K562 (cell line): ENCODE measurements at regions not wholly inside any gene's neighbourhood (a gene's known extent, or its start where the extent isn't known, plus 50 kb on each side); places are given as distances from the start of the nearest gene placed in this dataset.

Experiments
- ATAC-seq: fragments of 200-7000 bp; cut with Tn5 transposase; 3 replicates; pipeline ENCODE4 v1.9.1; 2020; ENCODE audit warnings: moderate library complexity
- BruUV-seq: library from RNA; stranded (reverse); fragments of 400-500 nt; replicated peaks from 2 replicates; lab custom pipeline; 2021; lab: Mats Ljungman, UMichigan
- CTCF ChIA-PET: fragments of 300-600 bp; formaldehyde crosslinking; extraction: SDS; loops from one replicate; lab custom pipeline; 2021; ENCODE audit warnings: low intra/inter-chr PET ratio; lab: Yijun Ruan, JAX
- POLR2A ChIA-PET: fragments of 300-600, 350-650 bp; sonication (Branson Sonifier 250); formaldehyde crosslinking; extraction: SDS; loops from one replicate; lab custom pipeline; 2021; ENCODE audit warnings: antibody characterized with exemption, inconsistent platforms; lab: Yijun Ruan, JAX
- DNase-seq, 4 experiments: peaks; one replicate each; pipeline versions ENCODE4 v3.0.0 to v3.0.0-alpha.2; 2011 to 2018; ENCODE audit warnings: low spot score in 3 of 4, mixed read lengths in 3 of 4; ENCODE audit errors: extremely low read depth in 1 of 4
- FAIRE-seq: peaks from 2 replicates; lab custom pipeline; 2011; peaks lifted over from hg19 to GRCh38; lab: Jason Lieb, UNC
- H2AFZ ChIP-seq: 2 replicates; pipeline ENCODE4 v1.6.0; 2011; ENCODE audit warnings: low read depth, low read length, control low read depth, inconsistent platforms
- H3K27ac ChIP-seq: fragments of 200-600 bp; 3 replicates; pipeline ENCODE4 v1.8.0; 2011; ENCODE audit warnings: low read depth, mild to moderate bottlenecking, control low read depth, inconsistent platforms, low read length, moderate library complexity, mixed read lengths; ENCODE audit errors: extremely low read depth
- H3K27me3 ChIP-seq, 2 experiments: fragments of 300-600 bp in 1 of 2; 2 replicates in 1 of 2; 3 replicates in 1 of 2; pipeline versions ENCODE4 v1.6.0 to v1.8.0; 2011; ENCODE audit warnings: inconsistent platforms in 2 of 2, low read length in 2 of 2, mild to moderate bottlenecking in 1 of 2, mixed read lengths in 1 of 2, moderate library complexity in 1 of 2; ENCODE audit not compliant: control insufficient read depth in 2 of 2, insufficient read depth in 2 of 2
- H3K36me3 ChIP-seq: fragments of 300-600 bp; 3 replicates; pipeline ENCODE4 v1.8.0; 2011; ENCODE audit warnings: mild to moderate bottlenecking, low read length, inconsistent platforms; ENCODE audit not compliant: control insufficient read depth, insufficient read depth
- H3K4me1 ChIP-seq, 2 experiments: fragments of 200-600 bp in 1 of 2; replicated peaks in 1 of 2; 2 replicates in 1 of 2; 3 replicates in 1 of 2; pipeline versions ENCODE4 v1.5.1 to v1.8.0; 2011; ENCODE audit warnings: inconsistent platforms in 2 of 2, low read length in 2 of 2, mild to moderate bottlenecking in 1 of 2, mixed read lengths in 1 of 2, moderate library complexity in 1 of 2; ENCODE audit not compliant: control insufficient read depth in 2 of 2, insufficient read depth in 2 of 2
- H3K4me2 ChIP-seq: 2 replicates; pipeline ENCODE4 v1.6.1; 2011; ENCODE audit warnings: low read length, control low read depth, inconsistent platforms, mixed read lengths; ENCODE audit not compliant: insufficient read depth
- H3K4me3 ChIP-seq: fragments of 200-600 bp; sonication (generic), shearing (Covaris generic); 2 replicates; pipeline ENCODE4 v1.5.1; 2016; ENCODE audit warnings: control low read depth, inconsistent platforms
- H3K79me2 ChIP-seq: fragments of 200-600 bp; 3 replicates; pipeline ENCODE4 v1.8.0; 2011; ENCODE audit warnings: low read length, inconsistent platforms; ENCODE audit not compliant: control insufficient read depth, insufficient read depth
- H3K9ac ChIP-seq, 2 experiments: 2 replicates each; pipeline versions ENCODE4 v1.6.0 to v1.6.1; 2011; ENCODE audit warnings: low read depth in 2 of 2, low read length in 2 of 2, control low read depth in 1 of 2, inconsistent platforms in 1 of 2, mild to moderate bottlenecking in 1 of 2, mixed read lengths in 1 of 2; ENCODE audit not compliant: insufficient read depth in 1 of 2
- H3K9me1 ChIP-seq: one replicate; pipeline ENCODE4 v1.6.0; 2011; ENCODE audit warnings: inconsistent platforms, mild to moderate bottlenecking, low read length, moderate library complexity; ENCODE audit not compliant: control insufficient read depth, insufficient read depth
- H3K9me3 ChIP-seq: replicated peaks from 2 replicates; pipeline ENCODE4 v1.5.1; 2011; ENCODE audit warnings: low read depth, low read length, inconsistent platforms; ENCODE audit not compliant: control insufficient read depth, insufficient read depth
- H4K20me1 ChIP-seq: replicated peaks from 2 replicates; pipeline ENCODE4 v1.6.1; 2011; ENCODE audit warnings: low read length, inconsistent platforms, mixed read lengths; ENCODE audit not compliant: control insufficient read depth, insufficient read depth
- BCL6 ChIP-seq: fragments of 250-450 bp; sonication (Bioruptor Pico); IDR thresholded peaks from 2 replicates; pipeline ENCODE4 v1.4.0; 2020
- EHMT2 ChIP-seq: fragments of 450-650 bp; IDR thresholded peaks from 2 replicates; pipeline ENCODE4 v1.6.1; 2018; ENCODE audit warnings: antibody characterized with exemption
- HNRNPK ChIP-seq: fragments of 200-400 bp; formaldehyde crosslinking; IDR thresholded peaks from one replicate; pipeline ENCODE4 v1.6.1; 2018; ENCODE audit warnings: mild to moderate bottlenecking, low read depth, low read length; ENCODE audit not compliant: poor library complexity, severe bottlenecking
- MCM2 ChIP-seq: fragments of 450-650 bp; IDR thresholded peaks from 2 replicates; pipeline ENCODE4 v1.6.1; 2017; ENCODE audit warnings: low read depth, mild to moderate bottlenecking
- MTA2 ChIP-seq: fragments of 450-650 bp; IDR thresholded peaks from 2 replicates; pipeline ENCODE4 v1.6.1; 2016; ENCODE audit warnings: low read depth
- NONO ChIP-seq, 2 experiments: fragments of 200-400 bp in 1 of 2; fragments of 450-650 bp in 1 of 2; formaldehyde crosslinking in 1 of 2; IDR thresholded peaks; 2 replicates each; pipeline ENCODE4 v1.6.1; 2017; ENCODE audit warnings: low read depth in 2 of 2, mild to moderate bottlenecking in 2 of 2, moderate library complexity in 2 of 2, low read length in 1 of 2
- POLR2A ChIP-seq: fragments of 450-650 bp; conservative IDR thresholded peaks from 2 replicates; pipeline ENCODE4 v1.6.1; 2016
- POLR2B ChIP-seq: fragments of 450-650 bp; IDR thresholded peaks from 2 replicates; pipeline ENCODE4 v1.6.1; 2018; ENCODE audit warnings: low read depth; ENCODE audit not compliant: partially characterized antibody
- SIN3B ChIP-seq: fragments of 450-650 bp; IDR thresholded peaks from 2 replicates; pipeline ENCODE4 v1.6.1; 2017; ENCODE audit warnings: low read depth, mild to moderate bottlenecking, moderate library complexity
- TBP ChIP-seq: optimal IDR thresholded peaks from 2 replicates; pipeline ENCODE3; 2011; ENCODE audit warnings: low read depth, low read length, improper control_type of control experiment
- ZC3H8 ChIP-seq: fragments of 450-650 bp; IDR thresholded peaks from 2 replicates; pipeline ENCODE4 v1.6.1; 2017
- ZFP30 ChIP-seq: fragments of 250-450 bp; sonication (Bioruptor Pico); IDR thresholded peaks from 2 replicates; pipeline ENCODE4 v1.8.0; 2022; ENCODE audit warnings: moderate library complexity, mild to moderate bottlenecking, inconsistent platforms, borderline replicate concordance
- ZNF436 ChIP-seq: fragments of 250-450, 450-650 bp; sonication (Bioruptor Pico); formaldehyde crosslinking; IDR thresholded peaks from 2 replicates; pipeline ENCODE4 v1.7.0; 2020; ENCODE audit warnings: mild to moderate bottlenecking
- ZNF445 ChIP-seq: fragments of 250-450 bp; sonication (Bioruptor Pico); IDR thresholded peaks from 2 replicates; pipeline ENCODE4 v1.4.0; 2020; ENCODE audit warnings: low read depth, mild to moderate bottlenecking, moderate library complexity
- WGBS: fragments of 100-300 bp; shearing (Covaris generic); methylation state at CpG from one replicate; pipeline ENCODE4 v1.1.6; 2016; ENCODE audit warnings: low coverage, mixed read lengths; ENCODE audit not compliant: insufficient coverage; ENCODE audit errors: missing lambda C conversion rate; 5-methylcytosine and 5-hydroxymethylcytosine counted together
- in situ Hi-C: fragments of 300-500 bp; cut with MboI; formaldehyde crosslinking; loops from 4 replicates; pipeline ENCODE4 v1.15.0; 2018; ENCODE audit warnings: inconsistent platforms, mixed read lengths
- intact Hi-C: fragments of 100-400 bp; cut with micrococcal nuclease; formaldehyde crosslinking; loops from 2 replicates; pipeline ENCODE4 v1.14.2; 2022
- TF ChIP-seq, protein P1 (sequence below): sonication (generic); formaldehyde crosslinking; IDR thresholded peaks from 2 replicates; pipeline ENCODE4 v1.8.1; 2022; ENCODE audit warnings: missing genetic modification reagents
- TF ChIP-seq, protein P2 (sequence below): sonication (generic); formaldehyde crosslinking; IDR thresholded peaks from 2 replicates; pipeline ENCODE4 v1.5.0; 2020; ENCODE audit warnings: missing genetic modification reagents

DNA sequence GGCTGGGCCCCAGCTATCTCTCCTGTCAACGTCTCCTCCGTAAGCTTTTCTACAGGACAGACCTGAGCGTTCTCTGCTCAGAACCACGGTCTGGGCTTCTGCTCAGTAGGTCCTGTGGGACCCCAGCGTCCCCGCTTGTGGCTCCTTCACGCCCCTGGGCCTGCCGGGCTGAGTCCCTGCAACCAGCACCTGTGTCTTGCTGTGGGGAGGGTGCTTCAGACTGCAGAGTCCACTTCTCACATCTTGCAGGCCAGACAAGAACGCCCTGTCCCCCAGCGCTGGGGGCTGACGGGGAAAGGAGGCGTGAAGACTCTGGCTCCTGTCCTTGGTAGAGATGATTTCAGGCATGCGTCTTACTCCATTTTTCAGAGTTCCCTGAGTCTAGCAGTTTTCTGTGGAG, 1480.8 kb downstream of the BRD1 start:
- H3K27me3 ChIP-seq, result no peaks in the 10 kb centered on the region; a peak in 1 of 5 replicates
- BruUV-seq, result no TSS peak
- CTCF ChIA-PET, result no interaction called here

More for the DNA sequence above, 1480.8 kb downstream of the BRD1 start:
- no peak overlapping the region for H3K4me2 ChIP-seq
- FAIRE-seq (no peak), ATAC-seq (no peak), DNase-seq (no peak)
- POLR2A ChIA-PET, result no interaction called here
- H3K36me3 ChIP-seq, result no peaks in the 10 kb centered on the region
- no peak overlapping the region for H3K27ac ChIP-seq
- H3K79me2 ChIP-seq, result no peaks in the 10 kb centered on the region
- H3K9me1 ChIP-seq, result no peaks in the 10 kb centered on the region
- H3K9ac ChIP-seq, result no peak overlapping the region
- intact Hi-C loops, result no loop called here
- no peak overlapping the region for H3K4me3 ChIP-seq
- in situ Hi-C loops, result no loop called here
- no peak for TF ChIP-seq BCL6 (CRISPR knock-in tag)
- no peak for TF ChIP-seq SIN3B
- no peak for TF ChIP-seq MCM2
- TF ChIP-seq TBP, result no peak
- TF ChIP-seq EHMT2, result no peak
- no peak for TF ChIP-seq MTA2
- no peak for TF ChIP-seq POLR2A
- TF ChIP-seq ZC3H8, result no peak
- TF ChIP-seq, protein P1, sequence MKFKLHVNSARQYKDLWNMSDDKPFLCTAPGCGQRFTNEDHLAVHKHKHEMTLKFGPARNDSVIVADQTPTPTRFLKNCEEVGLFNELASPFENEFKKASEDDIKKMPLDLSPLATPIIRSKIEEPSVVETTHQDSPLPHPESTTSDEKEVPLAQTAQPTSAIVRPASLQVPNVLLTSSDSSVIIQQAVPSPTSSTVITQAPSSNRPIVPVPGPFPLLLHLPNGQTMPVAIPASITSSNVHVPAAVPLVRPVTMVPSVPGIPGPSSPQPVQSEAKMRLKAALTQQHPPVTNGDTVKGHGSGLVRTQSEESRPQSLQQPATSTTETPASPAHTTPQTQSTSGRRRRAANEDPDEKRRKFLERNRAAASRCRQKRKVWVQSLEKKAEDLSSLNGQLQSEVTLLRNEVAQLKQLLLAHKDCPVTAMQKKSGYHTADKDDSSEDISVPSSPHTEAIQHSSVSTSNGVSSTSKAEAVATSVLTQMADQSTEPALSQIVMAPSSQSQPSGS (CRISPR knock-in tag), result no peak
- no peak for TF ChIP-seq POLR2B
- no peak for TF ChIP-seq ZNF436 (CRISPR knock-in tag)
- no peak for TF ChIP-seq ZFP30
- TF ChIP-seq NONO (IDR thresholded peaks at IDR 0.05; ENCODE audit: low read depth in 2 of 2, low read length in 1 of 2), result no peak
- no peak for TF ChIP-seq ZNF445 (CRISPR knock-in tag)
- TF ChIP-seq HNRNPK, result no peak
- TF ChIP-seq, protein P2, sequence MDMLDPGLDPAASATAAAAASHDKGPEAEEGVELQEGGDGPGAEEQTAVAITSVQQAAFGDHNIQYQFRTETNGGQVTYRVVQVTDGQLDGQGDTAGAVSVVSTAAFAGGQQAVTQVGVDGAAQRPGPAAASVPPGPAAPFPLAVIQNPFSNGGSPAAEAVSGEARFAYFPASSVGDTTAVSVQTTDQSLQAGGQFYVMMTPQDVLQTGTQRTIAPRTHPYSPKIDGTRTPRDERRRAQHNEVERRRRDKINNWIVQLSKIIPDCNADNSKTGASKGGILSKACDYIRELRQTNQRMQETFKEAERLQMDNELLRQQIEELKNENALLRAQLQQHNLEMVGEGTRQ (CRISPR knock-in tag), result no peak
- H3K4me1 ChIP-seq, result no peaks in the 10 kb centered on the region
- WGBS, result 2% methylated on average over 8 of the region's 13 CpGs
- H3K9me3 ChIP-seq, result no peaks in the 10 kb centered on the region
- H2AFZ ChIP-seq, result no peak overlapping the region
- no peaks in the 10 kb centered on the region for H4K20me1 ChIP-seq
